ENCODE measurements at regions not wholly inside any gene's neighbourhood (a gene's known extent, or its start where the extent isn't known, plus 50 kb on each side); places are given as distances from the start of the nearest gene placed in this dataset.

- no peak for TF ChIP-seq CTCF (IDR thresholded peaks at IDR 0.05; ENCODE audit: low read depth, low read length, poor library complexity, severe bottlenecking)
- TF ChIP-seq EZH2phosphoT487 (IDR thresholded peaks at IDR 0.05; ENCODE audit: borderline replicate concordance, low read length) = no peak
These were observed 164.4 kb upstream of the PPP2R2D start for GRCh38 chr10:131736321-131736980.

All from DOHH2 (cell line).